LoVo (cell line): ENCODE measurements at regions not wholly inside any gene's neighbourhood (a gene's known extent, or its start where the extent isn't known, plus 50 kb on each side); places are given as distances from the start of the nearest gene placed in this dataset.
"Not testable (repeated sequence)": the region's sequence is repeated elsewhere in the genome, so short reads cannot be mapped to it uniquely, and the experiment has no call there.

Experiments used
- DNase-seq: peaks from one replicate; pipeline ENCODE4 v3.0.0-alpha.2; 2016; ENCODE audit warnings: low spot score

GRCh38 chr3:72278349-72279067 is 493.6 kb upstream of the PROK2 start:
- DNase-seq, result no peak

- DNase-seq, result no peak
Measured at GRCh38 chr3:72277710-72278109, 492.8 kb upstream of the PROK2 start.

- no peak for DNase-seq
Measured at GRCh38 chr3:72276806-72277205, 491.9 kb upstream of the PROK2 start.

DNA sequence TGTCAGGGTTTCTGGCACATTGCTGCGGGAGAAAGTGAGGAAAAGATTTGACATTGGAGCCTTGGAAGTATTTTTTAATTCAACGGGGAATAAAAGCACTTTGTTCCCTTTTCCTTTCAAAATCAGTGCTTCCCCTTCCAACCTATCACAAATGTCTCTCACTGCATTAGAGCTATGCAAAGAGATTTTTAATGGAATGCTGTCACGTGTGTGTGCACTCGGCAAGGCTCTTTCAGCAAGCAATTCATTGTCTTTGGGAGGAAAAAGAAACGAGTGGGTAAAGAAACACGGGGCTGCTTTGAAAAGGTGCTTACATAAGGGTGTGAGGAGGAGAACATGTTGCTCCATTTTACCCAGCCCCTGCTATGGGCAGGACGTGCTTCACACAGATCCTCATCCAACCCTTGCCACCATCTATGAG is 490.4 kb upstream of the PROK2 start:
- DNase-seq, result no peak

DNA sequence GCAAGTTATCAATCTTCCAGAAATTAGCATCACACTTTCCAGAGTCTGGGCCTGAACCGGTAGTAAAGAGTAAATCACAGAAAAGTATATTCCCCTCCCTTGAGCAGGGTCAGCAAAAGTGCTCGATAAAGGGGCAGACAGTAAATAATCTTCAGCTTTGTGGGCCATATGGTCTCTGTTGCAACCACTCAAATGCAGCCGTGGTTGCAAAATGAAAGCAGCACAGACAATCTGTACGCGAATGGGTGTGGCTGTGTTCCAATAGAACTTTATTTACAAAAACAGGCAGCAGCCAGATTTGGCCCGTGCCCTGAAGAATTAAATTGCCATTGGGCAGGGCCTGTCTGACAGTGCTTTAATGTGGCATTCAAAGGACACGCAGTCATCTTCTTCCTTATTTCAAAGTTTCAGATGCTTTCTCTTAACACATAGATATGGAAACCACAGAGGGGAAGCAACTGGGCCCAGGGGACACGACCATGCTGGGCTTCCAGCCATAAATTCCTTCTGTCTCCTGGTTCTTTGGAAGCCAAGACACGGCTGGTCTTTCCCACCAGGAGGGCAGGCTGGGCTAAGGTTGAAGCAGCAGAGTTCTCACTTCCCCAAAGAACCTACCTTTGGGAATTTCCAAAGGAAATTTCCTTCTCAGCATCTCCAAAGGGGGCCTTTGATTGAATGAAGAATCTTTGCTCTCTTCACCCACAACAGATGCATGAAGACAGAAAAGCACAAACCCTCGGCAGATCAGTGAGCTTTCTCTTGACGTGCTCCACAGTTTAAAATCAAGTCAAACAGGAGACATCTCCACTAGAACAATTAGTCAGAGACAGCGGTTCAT is 489.8 kb upstream of the PROK2 start:
- DNase-seq, result peak; percentile 49

GRCh38 chr3:72273615-72274014 is 488.7 kb upstream of the PROK2 start:
- no peak for DNase-seq

DNA sequence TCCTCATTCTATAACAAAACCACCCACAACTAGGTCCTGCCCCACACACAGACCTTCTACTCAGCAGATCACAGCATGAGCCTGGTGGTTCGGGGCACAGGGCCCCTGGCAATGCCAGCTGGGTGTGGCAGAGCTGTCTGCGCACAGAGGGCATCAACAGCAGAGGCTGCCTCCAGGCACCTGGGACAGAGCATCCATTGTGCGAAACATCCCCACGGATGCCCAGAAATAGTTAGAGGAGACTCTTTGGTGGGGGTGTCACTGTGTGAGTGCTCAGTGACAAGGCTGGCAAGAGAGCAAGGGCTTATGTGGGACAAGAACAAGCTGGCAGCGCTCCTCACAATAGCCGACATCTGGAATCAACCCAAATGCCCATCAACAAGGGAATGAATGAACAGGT is 487.4 kb upstream of the PROK2 start:
- no peak for DNase-seq

GRCh38 chr3:72271923-72272322 is 487.0 kb upstream of the PROK2 start:
- no peak for DNase-seq

- DNase-seq, result no peak
Measured at GRCh38 chr3:72271216-72271615, 486.3 kb upstream of the PROK2 start.

GRCh38 chr3:72270730-72271129 is 485.8 kb upstream of the PROK2 start:
- DNase-seq, result no peak

DNA sequence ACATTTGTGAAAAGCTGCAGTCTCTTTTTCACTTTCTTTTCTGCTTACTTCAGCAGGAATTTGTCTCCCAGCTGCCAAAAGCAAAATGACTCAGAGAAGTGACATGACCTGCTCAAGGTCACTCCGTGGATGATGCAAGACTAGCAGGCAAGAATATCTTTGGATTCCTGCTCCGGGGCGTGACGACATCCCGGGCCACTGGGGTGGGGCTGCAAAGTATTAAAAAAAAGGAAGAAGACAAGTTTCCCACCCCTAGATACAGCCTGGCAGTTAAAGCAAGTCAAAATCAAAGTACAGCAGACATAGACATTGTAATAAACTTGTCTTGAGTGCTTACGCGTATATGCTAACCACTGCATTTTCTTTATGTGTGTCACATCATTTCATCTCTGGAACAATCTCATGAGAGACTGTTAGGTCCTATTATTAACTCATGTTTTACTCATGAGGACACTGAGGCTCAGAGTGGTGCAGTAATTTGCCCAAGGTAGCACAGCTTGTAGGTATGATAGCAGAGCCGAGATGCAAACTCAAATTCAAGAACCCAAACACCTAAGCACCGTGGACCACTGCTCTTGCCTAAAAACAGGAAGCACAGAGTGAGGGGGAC is 485.2 kb upstream of the PROK2 start:
- peak; percentile 67 for DNase-seq

DNA sequence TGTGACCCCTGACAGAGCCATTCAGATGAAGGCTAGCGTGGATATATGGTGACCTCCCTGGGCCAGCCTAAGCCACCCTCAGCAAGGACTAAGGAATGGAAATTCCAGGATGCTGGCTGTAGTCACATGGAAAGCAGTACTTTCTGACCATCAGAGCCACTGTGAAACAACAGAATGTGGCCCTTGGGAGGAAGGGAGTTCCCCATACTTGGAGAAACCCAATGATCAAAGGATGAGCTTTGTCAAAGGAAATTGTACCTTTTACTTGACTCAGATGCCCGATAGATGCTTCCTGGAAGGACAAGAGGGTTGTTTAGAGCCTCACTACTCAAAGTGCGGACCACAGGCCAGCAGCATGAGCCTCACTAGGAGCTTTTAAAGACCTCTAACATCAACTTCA is 484.5 kb upstream of the PROK2 start:
- no peak for DNase-seq

DNA sequence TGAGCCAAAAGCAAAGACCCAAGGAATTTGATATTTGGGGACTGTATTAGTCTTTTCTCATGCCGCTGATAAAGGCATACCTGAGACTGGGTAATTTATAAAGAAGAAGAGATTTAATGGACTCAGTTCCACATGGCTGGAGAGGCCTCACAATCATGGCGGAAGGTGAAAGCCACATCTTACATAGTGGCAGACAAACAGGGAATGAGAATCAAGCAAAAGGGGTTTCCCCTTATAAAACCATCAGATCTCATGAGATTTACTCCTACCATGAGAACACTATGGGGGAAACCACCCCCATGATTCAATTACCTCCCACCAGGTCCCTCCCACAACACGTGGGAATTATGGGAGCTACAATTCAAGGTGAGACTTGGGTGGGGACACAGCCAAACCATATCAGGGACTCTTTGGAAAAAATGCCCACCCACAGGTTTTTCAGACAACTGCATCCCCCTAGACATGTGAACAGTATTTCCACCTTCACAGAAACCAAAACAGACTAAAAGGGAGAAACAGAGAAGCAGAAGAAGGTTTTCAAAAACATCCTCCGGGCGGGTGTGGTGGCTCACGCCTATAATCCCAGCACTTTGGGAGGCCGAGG is 482.1 kb upstream of the PROK2 start:
- not testable (repeated sequence) for DNase-seq

DNA sequence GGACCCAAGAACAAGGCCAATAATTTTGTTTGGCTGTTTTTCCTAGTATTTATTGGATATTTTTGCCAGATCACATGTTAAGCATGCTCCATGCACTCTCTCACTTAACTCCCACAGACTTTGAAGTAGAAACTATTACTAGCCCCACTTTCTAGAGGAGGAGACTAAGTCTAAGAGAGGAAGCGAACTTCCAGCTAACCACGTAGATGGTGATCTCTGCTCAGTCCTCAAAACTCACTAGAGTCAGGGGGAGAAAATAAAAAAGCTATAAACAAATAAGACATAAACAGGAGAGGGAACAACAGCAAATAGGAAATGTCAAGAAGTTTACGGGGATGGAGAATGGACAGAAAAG is 481.0 kb upstream of the PROK2 start:
- no peak for DNase-seq

DNA sequence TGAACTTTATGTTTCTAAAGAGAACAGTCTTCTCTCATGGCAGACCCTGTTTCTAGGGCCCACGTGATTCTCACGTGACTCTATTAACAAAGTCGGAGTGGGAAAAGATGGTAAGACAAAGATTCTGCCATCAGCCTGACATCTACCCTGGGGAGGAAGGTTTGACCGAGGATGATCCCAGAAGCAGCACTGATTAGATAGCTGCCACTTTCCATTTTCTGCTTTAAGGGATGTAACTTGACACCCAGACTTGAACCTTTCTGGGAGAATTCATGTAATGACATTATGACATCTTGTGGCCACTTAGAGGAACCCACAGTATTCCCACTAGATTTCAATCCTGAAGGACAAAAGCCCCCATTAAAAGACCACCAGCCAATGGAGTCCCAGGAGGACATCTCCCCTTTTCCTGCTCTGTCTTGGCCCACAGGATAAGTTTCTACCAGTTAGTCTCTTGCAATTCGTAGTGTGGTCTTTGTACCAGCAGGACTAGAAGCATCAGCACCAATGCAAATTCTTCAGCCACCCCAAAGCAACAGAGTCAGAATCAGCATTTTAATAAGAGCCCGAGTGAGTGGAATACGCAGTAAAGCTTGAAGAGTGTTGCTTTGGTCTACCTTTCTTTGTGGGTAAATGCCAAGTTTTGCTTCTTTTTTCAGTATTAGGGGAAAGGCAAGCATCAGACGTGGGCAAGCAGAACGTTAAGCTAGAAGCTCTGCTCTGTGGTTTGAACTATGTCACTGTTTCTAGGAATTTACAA is 480.5 kb upstream of the PROK2 start:
- DNase-seq, result no peak

DNA sequence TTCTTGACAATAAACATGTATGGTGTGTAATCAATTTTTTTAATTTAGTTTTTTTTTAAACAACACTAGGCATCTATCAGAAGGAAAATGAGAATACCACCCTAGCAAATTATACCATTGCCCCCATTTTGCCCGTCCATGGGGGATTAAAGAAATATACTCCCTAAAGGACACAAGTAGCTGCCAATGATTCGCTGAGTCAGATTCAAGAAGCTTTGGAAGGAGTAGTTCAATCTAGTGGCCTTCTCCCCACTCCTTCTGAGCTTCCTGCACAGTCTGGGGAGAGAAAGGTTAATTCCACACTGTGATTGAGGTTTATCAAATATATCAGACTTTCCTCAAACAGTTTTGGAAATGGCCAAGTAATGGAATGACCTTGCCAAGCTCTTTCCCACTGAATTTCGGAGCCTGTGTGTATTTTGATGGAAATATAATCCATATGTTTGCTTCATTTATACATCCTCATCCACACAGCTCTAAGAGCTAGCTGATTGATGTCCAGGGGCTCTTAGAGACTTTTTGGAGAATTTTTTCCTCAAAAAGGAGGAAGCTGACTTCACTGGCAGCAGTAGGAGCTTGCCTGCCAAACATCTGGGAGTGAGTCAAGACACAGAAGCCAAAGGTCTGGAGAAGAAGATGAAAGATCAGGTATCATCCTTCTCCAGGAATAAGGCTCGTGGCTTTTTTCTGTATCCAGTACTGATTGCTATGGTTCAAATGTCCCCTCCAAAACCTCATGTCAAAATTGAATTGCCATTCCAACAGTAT is 478.5 kb upstream of the PROK2 start:
- DNase-seq, result no peak

GRCh38 chr3:72262736-72263135 is 477.8 kb upstream of the PROK2 start:
- DNase-seq, result no peak

GRCh38 chr3:72261566-72262564 is 476.9 kb upstream of the PROK2 start:
- DNase-seq, result no peak

- DNase-seq, result no peak
Measured at GRCh38 chr3:72260588-72260910, 475.6 kb upstream of the PROK2 start.
